ENCODE measurements at regions not wholly inside any gene's neighbourhood (a gene's known extent, or its start where the extent isn't known, plus 50 kb on each side); places are given as distances from the start of the nearest gene placed in this dataset.

DNA sequence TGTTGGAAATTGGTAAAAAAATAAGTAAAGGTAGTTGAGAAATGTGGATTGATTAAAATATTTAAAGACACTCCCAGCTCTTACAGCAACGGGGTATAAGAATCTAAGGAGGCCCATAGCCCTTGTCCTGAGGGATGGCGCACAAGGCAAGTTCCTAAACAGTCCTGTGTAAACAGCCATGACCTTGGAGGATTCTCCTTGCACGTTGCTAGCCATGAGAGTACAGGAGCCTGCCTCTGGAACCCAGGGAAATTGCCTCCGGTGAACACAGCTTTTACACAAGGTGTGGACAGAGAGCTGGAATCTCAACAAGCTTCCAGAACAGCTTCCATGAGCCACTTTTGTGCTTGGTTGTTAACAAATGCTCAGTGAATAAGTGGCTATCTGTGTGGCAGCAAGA is 378.2 kb downstream of the FOXO1 start:
- TF ChIP-seq, protein P1, sequence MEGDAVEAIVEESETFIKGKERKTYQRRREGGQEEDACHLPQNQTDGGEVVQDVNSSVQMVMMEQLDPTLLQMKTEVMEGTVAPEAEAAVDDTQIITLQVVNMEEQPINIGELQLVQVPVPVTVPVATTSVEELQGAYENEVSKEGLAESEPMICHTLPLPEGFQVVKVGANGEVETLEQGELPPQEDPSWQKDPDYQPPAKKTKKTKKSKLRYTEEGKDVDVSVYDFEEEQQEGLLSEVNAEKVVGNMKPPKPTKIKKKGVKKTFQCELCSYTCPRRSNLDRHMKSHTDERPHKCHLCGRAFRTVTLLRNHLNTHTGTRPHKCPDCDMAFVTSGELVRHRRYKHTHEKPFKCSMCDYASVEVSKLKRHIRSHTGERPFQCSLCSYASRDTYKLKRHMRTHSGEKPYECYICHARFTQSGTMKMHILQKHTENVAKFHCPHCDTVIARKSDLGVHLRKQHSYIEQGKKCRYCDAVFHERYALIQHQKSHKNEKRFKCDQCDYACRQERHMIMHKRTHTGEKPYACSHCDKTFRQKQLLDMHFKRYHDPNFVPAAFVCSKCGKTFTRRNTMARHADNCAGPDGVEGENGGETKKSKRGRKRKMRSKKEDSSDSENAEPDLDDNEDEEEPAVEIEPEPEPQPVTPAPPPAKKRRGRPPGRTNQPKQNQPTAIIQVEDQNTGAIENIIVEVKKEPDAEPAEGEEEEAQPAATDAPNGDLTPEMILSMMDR (conservative IDR thresholded peaks at IDR 0.05; ENCODE audit: low read length), result no peak

DNA sequence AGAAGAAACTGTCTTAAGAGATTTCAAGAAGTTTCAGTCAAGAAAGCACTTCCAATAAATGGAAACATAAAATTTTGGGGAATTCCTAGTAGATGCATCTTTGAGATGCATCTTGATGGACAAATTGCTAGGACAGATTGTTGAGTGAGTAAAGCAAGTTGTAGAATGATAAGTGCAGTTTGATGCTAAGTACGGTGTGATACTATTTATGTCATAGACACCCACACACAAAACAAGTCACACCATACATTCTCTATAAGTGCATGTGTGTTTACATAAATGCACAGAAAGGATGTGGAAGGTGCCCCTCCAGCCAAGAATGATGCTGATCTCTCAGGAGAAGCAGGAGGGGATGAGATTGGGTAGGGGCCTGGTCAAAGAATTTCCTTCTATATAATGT is 375.7 kb downstream of the FOXO1 start:
- TF ChIP-seq, protein P1 (conservative IDR thresholded peaks at IDR 0.05; ENCODE audit: low read length), result no peak
- H3K4me3 ChIP-seq (ENCODE audit: low read length), result no peak overlapping the region
- DNase-seq (ENCODE audit: low read depth), result no peak

More for the DNA sequence above, 378.2 kb downstream of the FOXO1 start:
- no peak overlapping the region for H3K4me3 ChIP-seq (ENCODE audit: low read length)
- DNase-seq (ENCODE audit: low read depth), result no peak

DNA sequence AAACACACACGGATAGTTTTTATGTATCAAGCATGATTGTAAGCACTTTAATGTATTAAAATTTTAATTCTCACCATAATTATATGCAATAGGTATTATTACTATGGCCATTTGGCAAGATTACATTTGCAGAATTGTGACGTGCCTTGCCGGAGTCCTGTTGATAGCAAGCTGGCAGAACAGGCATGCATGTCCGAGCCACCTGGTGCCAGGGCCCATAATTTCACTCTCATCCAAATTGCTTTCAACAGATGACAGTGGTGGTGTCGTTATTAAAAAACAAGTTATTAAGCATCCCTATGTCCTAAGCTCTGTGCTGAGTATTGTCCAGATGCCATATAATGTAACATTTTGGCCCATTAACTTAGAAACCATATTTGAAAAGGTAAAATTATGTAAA is 374.3 kb downstream of the FOXO1 start:
- H3K4me3 ChIP-seq (ENCODE audit: low read length), result no peak overlapping the region
- TF ChIP-seq, protein P1 (conservative IDR thresholded peaks at IDR 0.05; ENCODE audit: low read length), result no peak
- DNase-seq (ENCODE audit: low read depth), result no peak

DNA sequence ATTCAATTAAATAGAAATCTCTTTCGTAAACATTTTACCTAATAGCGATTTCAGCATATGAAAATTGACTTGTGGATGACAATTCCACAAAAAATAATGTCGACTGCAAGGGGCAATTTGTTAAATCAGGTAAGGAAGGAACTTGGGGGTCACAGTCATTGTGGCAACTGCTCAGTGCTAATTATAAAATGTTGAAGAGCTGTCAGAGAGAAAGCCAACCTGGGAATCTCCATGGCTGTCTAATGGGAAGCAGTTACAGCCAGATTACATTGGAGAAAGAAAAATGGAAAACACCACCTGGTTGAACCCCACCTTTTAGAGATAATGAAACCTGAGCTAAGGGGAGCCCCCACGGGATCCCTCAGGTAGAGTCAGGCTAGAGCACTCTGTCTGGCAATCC is 373.9 kb downstream of the FOXO1 start:
- H3K4me3 ChIP-seq (ENCODE audit: low read length), result no peak overlapping the region
- no peak for DNase-seq (ENCODE audit: low read depth)

DNA sequence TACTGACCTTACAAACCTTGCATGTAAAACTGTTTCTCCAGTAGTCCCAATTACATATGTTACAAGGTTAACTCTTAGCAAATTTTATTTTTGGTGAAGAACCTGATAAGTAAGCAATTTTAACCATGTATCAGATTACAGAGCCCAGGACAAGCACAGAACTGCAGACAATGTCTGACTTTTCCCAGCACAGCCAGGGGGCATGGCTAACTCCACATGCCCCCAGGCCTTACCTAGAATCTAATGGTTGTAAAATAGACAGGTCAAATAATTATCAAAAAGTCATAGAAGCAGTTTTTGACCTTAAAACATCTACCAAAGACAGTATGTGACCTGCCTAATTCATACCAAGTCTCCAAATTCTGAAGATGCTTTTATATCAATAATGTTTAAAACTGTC is 364.1 kb downstream of the FOXO1 start:
- DNase-seq (ENCODE audit: low read depth), result no peak
- TF ChIP-seq, protein P1 (conservative IDR thresholded peaks at IDR 0.05; ENCODE audit: low read length), result no peak
- no peak overlapping the region for H3K4me3 ChIP-seq (ENCODE audit: low read length)

More for the DNA sequence above, 373.9 kb downstream of the FOXO1 start:
- TF ChIP-seq, protein P1 (conservative IDR thresholded peaks at IDR 0.05; ENCODE audit: low read length), result no peak

DNA sequence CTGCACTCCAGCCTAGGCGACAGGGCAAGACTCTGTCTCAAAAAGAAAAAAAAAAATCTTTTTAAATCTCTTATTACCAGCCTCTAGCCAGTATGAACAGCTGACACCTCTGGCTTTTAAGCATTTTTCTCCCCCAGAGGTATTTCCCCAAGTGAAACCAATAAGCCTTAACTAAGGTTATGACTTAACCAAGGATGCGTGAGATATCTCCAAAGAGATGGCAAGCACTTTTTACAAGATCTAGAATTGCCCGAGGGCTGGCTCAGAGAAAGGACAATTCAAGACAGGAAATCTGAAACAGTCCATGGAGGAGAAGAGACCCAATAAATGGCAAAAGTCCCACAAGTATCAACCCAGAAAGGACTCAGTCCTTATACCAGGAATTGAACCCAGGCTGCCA is 362.1 kb downstream of the FOXO1 start:
- TF ChIP-seq, protein P1 (conservative IDR thresholded peaks at IDR 0.05; ENCODE audit: low read length), result no peak
- no peak for DNase-seq (ENCODE audit: low read depth)
- no peak overlapping the region for H3K4me3 ChIP-seq (ENCODE audit: low read length)

DNA sequence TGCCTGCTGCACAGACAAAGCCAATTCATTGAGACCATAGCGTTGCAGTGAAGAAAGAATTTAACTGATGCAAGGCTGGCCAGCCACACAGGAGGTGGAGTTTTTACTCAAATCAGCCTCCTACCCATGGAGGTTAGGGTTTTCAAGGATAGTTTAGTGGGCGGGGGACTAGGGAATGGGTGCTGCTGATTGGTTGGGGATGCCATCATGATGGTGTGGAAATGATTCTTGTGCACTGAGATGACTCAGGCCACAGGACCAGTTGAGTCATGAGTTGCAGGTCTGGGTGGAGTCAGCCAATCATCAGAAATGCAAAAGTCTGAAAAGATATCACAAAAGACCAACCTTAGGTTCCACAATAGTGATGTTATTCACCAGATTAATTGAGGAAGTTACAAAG is 359.6 kb downstream of the FOXO1 start:
- no peak overlapping the region for H3K4me3 ChIP-seq (ENCODE audit: low read length)
- no peak for DNase-seq (ENCODE audit: low read depth)
- TF ChIP-seq, protein P1 (conservative IDR thresholded peaks at IDR 0.05; ENCODE audit: low read length), result no peak

Data from AG10803 (cell line).